Endodermal cell (in vitro differentiated cells): ENCODE measurements at regions not wholly inside any gene's neighbourhood (a gene's known extent, or its start where the extent isn't known, plus 50 kb on each side); places are given as distances from the start of the nearest gene placed in this dataset.
"Not testable (repeated sequence)": the region's sequence is repeated elsewhere in the genome, so short reads cannot be mapped to it uniquely, and the experiment has no call there.

ENCODE experiments used
- DNase-seq: peaks from one replicate; pipeline ENCODE4 v3.0.0-alpha.2; 2017
- H3K27ac ChIP-seq: 2 replicates; pipeline ENCODE4 v1.5.1; 2013; ENCODE audit warnings: mild to moderate bottlenecking, low read depth, low read length, moderate library complexity
- H3K27me3 ChIP-seq: 2 replicates; pipeline ENCODE4 v1.6.1; 2013; ENCODE audit warnings: mild to moderate bottlenecking, low read length, moderate library complexity; ENCODE audit not compliant: insufficient read depth, control insufficient read depth, poor library complexity, severe bottlenecking
- H3K36me3 ChIP-seq: 2 replicates; pipeline ENCODE4 v1.7.0; 2013; ENCODE audit warnings: mild to moderate bottlenecking, low read length, moderate library complexity; ENCODE audit not compliant: control insufficient read depth, insufficient read depth
- H3K4me1 ChIP-seq: one replicate; pipeline ENCODE4 v1.7.0; 2013; ENCODE audit warnings: low read length; ENCODE audit not compliant: control insufficient read depth, insufficient read depth
- H3K4me3 ChIP-seq: 2 replicates; pipeline ENCODE4 v1.5.1; 2013; ENCODE audit warnings: mild to moderate bottlenecking, low read length, moderate library complexity
- H3K9ac ChIP-seq: 2 replicates; pipeline ENCODE4 v1.6.1; 2013; ENCODE audit warnings: mild to moderate bottlenecking, low read length, moderate library complexity; ENCODE audit not compliant: poor library complexity, severe bottlenecking; ENCODE audit errors: extremely low read depth
- H3K9me3 ChIP-seq: 2 replicates; pipeline ENCODE4 v1.6.1; 2013; ENCODE audit warnings: mild to moderate bottlenecking, low read length, moderate library complexity; ENCODE audit not compliant: control insufficient read depth
- H3K27ac Mint-ChIP-seq: 2 replicates; pipeline ENCODE4 v1.8.0; 2020; ENCODE audit warnings: mixed read lengths
- H3K27me3 Mint-ChIP-seq: 2 replicates; pipeline ENCODE4 v1.8.0; 2021; ENCODE audit warnings: mild to moderate bottlenecking, mixed read lengths; ENCODE audit not compliant: insufficient read depth
- H3K36me3 Mint-ChIP-seq: 2 replicates; pipeline ENCODE4 v1.8.0; 2020; ENCODE audit warnings: low read depth, mixed read lengths
- H3K4me1 Mint-ChIP-seq: 2 replicates; pipeline ENCODE4 v1.8.0; 2020; ENCODE audit warnings: mixed read lengths
- H3K4me3 Mint-ChIP-seq: 2 replicates; pipeline ENCODE4 v1.8.0; 2020; ENCODE audit warnings: mild to moderate bottlenecking, moderate library complexity, mixed read lengths
- H3K9me3 Mint-ChIP-seq: 2 replicates; pipeline ENCODE4 v1.8.0; 2020; ENCODE audit warnings: mild to moderate bottlenecking, mixed read lengths
- WGBS, 2 experiments: methylation state at CpG; one replicate each; pipeline versions ENCODE4 v1.1.5 to v1.1.7; 2013; ENCODE audit warnings: missing lambda C conversion rate in 2 of 2, mixed read lengths in 1 of 2; ENCODE audit not compliant: insufficient coverage in 1 of 2, insufficient read length in 1 of 2; 5-methylcytosine and 5-hydroxymethylcytosine counted together
- TF ChIP-seq, protein P1 (sequence below): fragments of 200-600 bp; sonication (generic); conservative IDR thresholded peaks from 2 replicates; pipeline ENCODE4 v1.5.0; 2021; ENCODE audit warnings: antibody characterized with exemption, mild to moderate bottlenecking

DNA sequence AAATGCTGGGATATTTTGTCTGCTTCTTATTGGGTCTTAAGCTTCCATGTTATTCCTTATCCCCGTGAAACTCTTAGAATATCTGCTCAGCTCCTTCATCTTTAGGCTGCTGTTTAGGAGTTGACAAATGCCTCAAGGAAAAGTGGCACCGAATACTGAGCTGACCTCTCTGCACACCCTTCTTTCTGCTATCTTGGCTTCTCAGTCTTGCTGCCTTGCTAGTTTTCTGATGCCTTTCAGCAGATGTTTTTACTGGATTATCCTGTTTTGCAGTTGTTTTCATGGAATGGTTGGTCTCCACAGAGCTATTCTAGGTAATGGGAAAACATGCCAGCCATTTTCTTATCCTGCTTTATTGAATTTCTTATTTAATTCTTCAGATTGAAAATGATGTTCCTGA lies 86.3 kb downstream of the GYPE start:
- no peaks in the 10 kb centered on the region for H3K4me1 Mint-ChIP-seq
- no peaks in the 10 kb centered on the region for H3K27me3 ChIP-seq
- no peaks in the 10 kb centered on the region for H3K36me3 ChIP-seq
- H3K9me3 Mint-ChIP-seq = no peaks in the 10 kb centered on the region
- H3K27ac ChIP-seq = no peak overlapping the region
- H3K9me3 ChIP-seq = no peaks in the 10 kb centered on the region
- no peaks in the 10 kb centered on the region for H3K27me3 Mint-ChIP-seq
- no peak overlapping the region for H3K9ac ChIP-seq
- TF ChIP-seq, protein P1, sequence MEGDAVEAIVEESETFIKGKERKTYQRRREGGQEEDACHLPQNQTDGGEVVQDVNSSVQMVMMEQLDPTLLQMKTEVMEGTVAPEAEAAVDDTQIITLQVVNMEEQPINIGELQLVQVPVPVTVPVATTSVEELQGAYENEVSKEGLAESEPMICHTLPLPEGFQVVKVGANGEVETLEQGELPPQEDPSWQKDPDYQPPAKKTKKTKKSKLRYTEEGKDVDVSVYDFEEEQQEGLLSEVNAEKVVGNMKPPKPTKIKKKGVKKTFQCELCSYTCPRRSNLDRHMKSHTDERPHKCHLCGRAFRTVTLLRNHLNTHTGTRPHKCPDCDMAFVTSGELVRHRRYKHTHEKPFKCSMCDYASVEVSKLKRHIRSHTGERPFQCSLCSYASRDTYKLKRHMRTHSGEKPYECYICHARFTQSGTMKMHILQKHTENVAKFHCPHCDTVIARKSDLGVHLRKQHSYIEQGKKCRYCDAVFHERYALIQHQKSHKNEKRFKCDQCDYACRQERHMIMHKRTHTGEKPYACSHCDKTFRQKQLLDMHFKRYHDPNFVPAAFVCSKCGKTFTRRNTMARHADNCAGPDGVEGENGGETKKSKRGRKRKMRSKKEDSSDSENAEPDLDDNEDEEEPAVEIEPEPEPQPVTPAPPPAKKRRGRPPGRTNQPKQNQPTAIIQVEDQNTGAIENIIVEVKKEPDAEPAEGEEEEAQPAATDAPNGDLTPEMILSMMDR = no peak
- no peak for DNase-seq
- H3K4me1 ChIP-seq = no peaks in the 10 kb centered on the region
- no peaks in the 10 kb centered on the region for H3K36me3 Mint-ChIP-seq
- H3K4me3 ChIP-seq = no peak overlapping the region
- H3K4me3 Mint-ChIP-seq = no peak overlapping the region
- H3K27ac Mint-ChIP-seq = no peak overlapping the region
- 75 to 88% methylated on average over 2 of the region's 2 CpGs for WGBS, 2 experiments

GRCh38 chr4:143817866-143818265 lies 87.5 kb downstream of the GYPE start:
- not testable (repeated sequence) for H3K36me3 Mint-ChIP-seq, H3K9me3 Mint-ChIP-seq, H3K27me3 ChIP-seq, DNase-seq, H3K27me3 Mint-ChIP-seq, H3K27ac ChIP-seq, H3K4me1 ChIP-seq, H3K27ac Mint-ChIP-seq, H3K9ac ChIP-seq, H3K4me3 ChIP-seq, H3K36me3 ChIP-seq, H3K9me3 ChIP-seq, H3K4me3 Mint-ChIP-seq, H3K4me1 Mint-ChIP-seq
- 100% methylated on average over 1 of the region's 1 CpG; no CpG with 5 or more reads in 1 of the 2 experiments for whole genome bisulfite sequencing, 2 experiments

GRCh38 chr4:143815375-143815774 lies 90.0 kb downstream of the GYPE start:
- H3K4me3 ChIP-seq, H3K4me3 Mint-ChIP-seq, H3K9me3 Mint-ChIP-seq, H3K27ac Mint-ChIP-seq, H3K9ac ChIP-seq, H3K4me1 ChIP-seq, H3K36me3 Mint-ChIP-seq, H3K27ac ChIP-seq, H3K36me3 ChIP-seq, DNase-seq, H3K4me1 Mint-ChIP-seq, H3K27me3 Mint-ChIP-seq, H3K27me3 ChIP-seq, H3K9me3 ChIP-seq: not testable (repeated sequence)

DNA sequence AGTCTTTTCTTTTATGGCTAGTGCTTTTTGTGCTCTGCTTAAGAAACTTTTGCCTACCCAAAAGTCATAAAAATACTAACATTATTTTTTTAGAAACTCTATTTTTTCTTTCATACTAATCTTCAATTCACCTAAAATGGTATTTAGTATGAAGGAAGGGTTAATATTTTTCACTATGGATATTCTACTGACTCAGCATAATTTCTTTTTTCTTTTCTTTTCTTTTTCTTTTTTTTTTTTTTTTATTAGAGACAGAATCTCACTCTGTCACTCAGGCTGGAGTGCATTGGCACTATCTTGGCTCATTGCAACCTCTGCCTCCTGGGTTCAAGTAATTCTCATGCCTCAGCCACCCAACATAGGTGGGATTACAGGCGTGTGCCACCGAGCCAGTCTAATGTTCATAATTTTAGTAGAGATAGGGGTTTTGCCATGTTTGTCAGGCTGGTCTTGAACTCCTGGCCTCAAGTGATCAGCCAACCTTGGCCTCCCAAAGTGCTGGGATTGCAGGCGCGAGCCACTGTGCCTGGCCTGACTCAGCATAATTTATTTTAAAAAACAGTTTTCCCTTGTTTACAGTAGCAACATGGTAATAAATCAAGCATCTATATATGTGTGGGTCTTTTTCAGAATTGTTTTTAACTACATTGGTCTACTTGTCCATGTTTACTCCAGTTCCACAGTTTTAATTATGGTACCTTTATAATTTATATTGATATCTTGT lies 91.8 kb downstream of the GYPE start:
- not testable (repeated sequence) for H3K27me3 Mint-ChIP-seq, H3K27ac Mint-ChIP-seq, H3K4me1 Mint-ChIP-seq, H3K9ac ChIP-seq, H3K36me3 ChIP-seq, H3K27ac ChIP-seq, H3K27me3 ChIP-seq, H3K4me3 ChIP-seq, H3K4me1 ChIP-seq, H3K9me3 ChIP-seq, DNase-seq, H3K9me3 Mint-ChIP-seq, H3K36me3 Mint-ChIP-seq, H3K4me3 Mint-ChIP-seq
- 94 to 95% methylated on average over 3 to 4 of the region's 4 CpGs for WGBS, 2 experiments

DNA sequence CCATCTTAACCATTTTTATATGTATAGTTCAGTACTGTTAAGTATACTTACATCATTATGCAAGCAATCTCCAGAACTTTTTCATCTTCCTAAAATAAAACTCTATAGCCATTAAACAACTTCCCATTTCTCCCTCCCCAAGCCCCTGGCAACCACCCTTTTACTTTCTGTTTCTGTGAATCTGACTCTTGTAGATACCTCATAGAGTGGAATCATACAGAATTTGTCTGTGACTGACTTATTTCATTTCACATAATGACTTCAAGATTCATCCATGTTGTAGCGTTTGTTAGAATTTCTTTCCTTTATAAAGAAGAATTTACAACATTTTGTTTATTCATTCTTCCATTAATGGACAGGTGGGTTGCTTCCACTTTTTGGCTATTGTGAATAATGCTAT lies 91.2 kb upstream of the FREM3 start:
- not testable (repeated sequence) for H3K27ac Mint-ChIP-seq, H3K27ac ChIP-seq, H3K27me3 ChIP-seq, H3K9me3 ChIP-seq, H3K36me3 ChIP-seq, DNase-seq, H3K4me1 ChIP-seq, H3K4me3 ChIP-seq, H3K9me3 Mint-ChIP-seq, H3K36me3 Mint-ChIP-seq, H3K4me3 Mint-ChIP-seq, H3K9ac ChIP-seq, H3K4me1 Mint-ChIP-seq, H3K27me3 Mint-ChIP-seq
- WGBS, 2 experiments = 86% methylated on average over 1 of the region's 1 CpG; no CpG with 5 or more reads in 1 of the 2 experiments

DNA sequence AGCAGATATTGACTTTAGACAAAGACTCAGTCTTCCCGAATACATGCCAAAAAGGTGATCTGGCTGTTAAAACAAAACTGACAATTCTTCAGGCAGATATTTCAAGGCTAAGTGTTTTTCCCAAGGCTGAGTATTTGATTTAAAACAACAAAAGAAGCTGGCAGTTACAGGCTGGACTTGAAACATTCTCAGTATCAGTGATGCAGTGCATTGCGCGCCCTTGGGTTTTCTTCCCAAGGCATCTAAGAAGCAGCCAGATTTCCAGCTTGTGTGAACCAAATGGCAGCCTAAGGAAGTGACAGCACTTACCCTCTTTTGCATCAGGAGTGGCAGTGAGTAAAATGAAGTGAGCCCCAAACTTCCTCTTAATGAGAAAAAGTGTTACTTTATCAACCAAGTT lies 90.0 kb upstream of the FREM3 start:
- H3K4me1 Mint-ChIP-seq, H3K27me3 ChIP-seq, H3K4me3 ChIP-seq, DNase-seq, H3K9ac ChIP-seq, H3K27ac ChIP-seq, H3K36me3 ChIP-seq, H3K4me1 ChIP-seq, H3K9me3 Mint-ChIP-seq, H3K27ac Mint-ChIP-seq, H3K4me3 Mint-ChIP-seq, H3K27me3 Mint-ChIP-seq, H3K36me3 Mint-ChIP-seq, H3K9me3 ChIP-seq: not testable (repeated sequence)
- WGBS, 2 experiments = 97 to 100% methylated on average over 3 of the region's 3 CpGs
